Ectodermal cell (in vitro differentiated cells): ENCODE measurements at regions not wholly inside any gene's neighbourhood (a gene's known extent, or its start where the extent isn't known, plus 50 kb on each side); places are given as distances from the start of the nearest gene placed in this dataset.

Experiments
- H3K27ac ChIP-seq: 2 replicates; pipeline ENCODE4 v1.7.0; 2013; ENCODE audit warnings: mild to moderate bottlenecking, low read depth, low read length; ENCODE audit not compliant: insufficient read depth, poor library complexity, severe bottlenecking
- H3K27me3 ChIP-seq: 2 replicates; pipeline ENCODE4 v1.7.0; 2013; ENCODE audit warnings: mild to moderate bottlenecking, low read length; ENCODE audit not compliant: insufficient read depth, control insufficient read depth, poor library complexity, severe bottlenecking
- H3K36me3 ChIP-seq: one replicate; pipeline ENCODE4 v1.7.0; 2013; ENCODE audit warnings: low read length; ENCODE audit not compliant: control insufficient read depth, insufficient read depth
- H3K4me1 ChIP-seq: one replicate; pipeline ENCODE4 v1.7.0; 2013; ENCODE audit warnings: low read length; ENCODE audit not compliant: control insufficient read depth, insufficient read depth
- H3K4me3 ChIP-seq: 2 replicates; pipeline ENCODE4 v1.7.0; 2013; ENCODE audit warnings: low read depth, low read length, control low read depth; ENCODE audit not compliant: insufficient read depth
- H3K9me3 ChIP-seq: 2 replicates; pipeline ENCODE4 v1.7.0; 2013; ENCODE audit warnings: mild to moderate bottlenecking, low read length, moderate library complexity; ENCODE audit not compliant: control insufficient read depth
- WGBS, 2 experiments: methylation state at CpG; one replicate each; pipeline ENCODE4 v1.1.7; 2013; ENCODE audit warnings: missing lambda C conversion rate in 2 of 2; 5-methylcytosine and 5-hydroxymethylcytosine counted together

GRCh38 chr1:38570657-38570975 is 289.0 kb downstream of the RRAGC start:
- Histone ChIP-seq H3K4me3 (no peak overlapping the region), H3K9me3 (no peaks in the 10 kb centered on the region), H3K27me3 (peaks cover 3% of the 10 kb centered on the region), H3K27ac (no peak overlapping the region), H3K4me1 (no peaks in the 10 kb centered on the region), H3K36me3 (no peaks in the 10 kb centered on the region)
- WGBS, 2 experiments, result 89 to 90% methylated on average over 3 of the region's 3 CpGs

- peaks cover 3% of the 10 kb centered on the region for H3K27me3 ChIP-seq
- 88 to 92% methylated on average over 26 of the region's 26 CpGs for WGBS, 2 experiments
- H3K9me3 ChIP-seq, result no peaks in the 10 kb centered on the region
- H3K4me3 ChIP-seq, result no peak overlapping the region
- no peaks in the 10 kb centered on the region for H3K36me3 ChIP-seq
- H3K4me1 ChIP-seq, result no peaks in the 10 kb centered on the region
- H3K27ac ChIP-seq, result no peak overlapping the region
Measured at GRCh38 chr1:38569932-38570656, 289.5 kb downstream of the RRAGC start.

GRCh38 chr1:38568061-38568857 is 291.3 kb downstream of the RRAGC start:
- Histone ChIP-seq H3K4me3 (no peak overlapping the region), H3K27me3 (no peaks in the 10 kb centered on the region), H3K9me3 (no peaks in the 10 kb centered on the region), H3K4me1 (no peaks in the 10 kb centered on the region), H3K36me3 (no peaks in the 10 kb centered on the region), H3K27ac (no peak overlapping the region)
- WGBS, 2 experiments, result 89 to 92% methylated on average over 5 of the region's 5 CpGs

- Histone ChIP-seq H3K27me3 (no peaks in the 10 kb centered on the region), H3K4me1 (no peaks in the 10 kb centered on the region), H3K27ac (no peak overlapping the region), H3K9me3 (no peaks in the 10 kb centered on the region), H3K4me3 (no peak overlapping the region), H3K36me3 (no peaks in the 10 kb centered on the region)
- WGBS, 2 experiments, result 93 to 96% methylated on average over 5 of the region's 5 CpGs
Measured at GRCh38 chr1:38567401-38567800, 292.2 kb downstream of the RRAGC start.

- H3K4me1 ChIP-seq, result no peaks in the 10 kb centered on the region
- H3K27me3 ChIP-seq, result no peaks in the 10 kb centered on the region
- no peaks in the 10 kb centered on the region for H3K9me3 ChIP-seq
- H3K4me3 ChIP-seq, result no peak overlapping the region
- no peaks in the 10 kb centered on the region for H3K36me3 ChIP-seq
- WGBS, 2 experiments, result 82 to 85% methylated on average over 5 of the region's 5 CpGs
- H3K27ac ChIP-seq, result no peak overlapping the region
Measured at GRCh38 chr1:38565020-38565491, 294.5 kb downstream of the RRAGC start.

- Histone ChIP-seq H3K9me3 (no peaks in the 10 kb centered on the region), H3K4me3 (no peak overlapping the region), H3K27me3 (peaks cover 4% of the 10 kb centered on the region), H3K36me3 (no peaks in the 10 kb centered on the region), H3K27ac (no peak overlapping the region), H3K4me1 (peaks cover 2% of the 10 kb centered on the region)
- WGBS, 2 experiments, result 89 to 91% methylated on average over 7 of the region's 7 CpGs
Measured at GRCh38 chr1:38563942-38564735, 295.4 kb downstream of the RRAGC start.

- H3K27ac ChIP-seq, result no peak overlapping the region
- peaks cover 14% of the 10 kb centered on the region for H3K4me1 ChIP-seq
- 87% methylated on average over 12 of the region's 12 CpGs for WGBS, 2 experiments
- no peak overlapping the region for H3K4me3 ChIP-seq
- peaks cover 5% of the 10 kb centered on the region for H3K27me3 ChIP-seq
- no peaks in the 10 kb centered on the region for H3K36me3 ChIP-seq
- H3K9me3 ChIP-seq, result no peaks in the 10 kb centered on the region
Measured at GRCh38 chr1:38561725-38562124, 297.8 kb downstream of the RRAGC start.

- no peaks in the 10 kb centered on the region for H3K9me3 ChIP-seq
Measured at GRCh38 chr1:38561110-38561509, 298.5 kb downstream of the RRAGC start.

GRCh38 chr1:38560457-38560856 is 299.1 kb downstream of the RRAGC start:
- H3K9me3 ChIP-seq, result no peaks in the 10 kb centered on the region
- H3K27me3 ChIP-seq, result peaks cover 5% of the 10 kb centered on the region
- WGBS, 2 experiments, result 92% methylated on average over 7 of the region's 7 CpGs
- no peaks in the 10 kb centered on the region for H3K36me3 ChIP-seq
- H3K27ac ChIP-seq, result no peak overlapping the region
- no peak overlapping the region for H3K4me3 ChIP-seq
- peaks cover 14% of the 10 kb centered on the region for H3K4me1 ChIP-seq

More at GRCh38 chr1:38561110-38561509, 298.5 kb downstream of the RRAGC start:
- WGBS, 2 experiments, result 95 to 96% methylated on average over 3 to 4 of the region's 4 CpGs
- Histone ChIP-seq H3K4me3 (no peak overlapping the region), H3K4me1 (peaks cover 14% of the 10 kb centered on the region), H3K36me3 (no peaks in the 10 kb centered on the region), H3K27ac (no peak overlapping the region), H3K27me3 (peaks cover 5% of the 10 kb centered on the region)
